ENCODE measurements at regions not wholly inside any gene's neighbourhood (a gene's known extent, or its start where the extent isn't known, plus 50 kb on each side); places are given as distances from the start of the nearest gene placed in this dataset.

- TF ChIP-seq CTCF (IDR thresholded peaks at IDR 0.05 in 8 of 11, conservative IDR thresholded peaks at IDR 0.05 in 3 of 11): no peak
- TF ChIP-seq POLR2AphosphoS5 (IDR thresholded peaks at IDR 0.05): no peak
- DNase-seq: peak; percentile 63
- peaks cover 6 to 18% (median 15%) of the 10 kb centered on the region in 8 donors for H3K9me3 ChIP-seq
- no peak overlapping the region for H3K27ac ChIP-seq
- no peaks in the 10 kb centered on the region for H3K27me3 ChIP-seq (replicated peaks in 1 of 7)
- H3K4me3 ChIP-seq: no peak overlapping the region
- H3K4me1 ChIP-seq: no peaks in the 10 kb centered on the region
- WGBS, 5 donors: 88 to 94% (median 92%) methylated on average over 12 to 17 of the region's 17 CpGs
- intact Hi-C loops (cut with DNase I; ENCODE audit: low total_unique reads): no loop called here
- no peaks in the 10 kb centered on the region for H3K36me3 ChIP-seq
Observed at GRCh38 chr3:13174011-13174802, 101.0 kb upstream of the IQSEC1 start.

- Histone ChIP-seq H3K4me1 (no peaks in the 10 kb centered on the region), H3K9me3 (peaks cover 0 to 7% (median 5%) of the 10 kb centered on the region in 8 donors), H3K27me3 (replicated peaks in 1 of 7) (no peaks in the 10 kb centered on the region), H3K27ac (no peak overlapping the region), H3K36me3 (no peaks in the 10 kb centered on the region), H3K4me3 (no peak overlapping the region)
- intact Hi-C loops (cut with DNase I; ENCODE audit: low total_unique reads): no loop called here
- TF ChIP-seq CTCF (IDR thresholded peaks at IDR 0.05 in 8 of 11, conservative IDR thresholded peaks at IDR 0.05 in 3 of 11): no peak
- no peak for TF ChIP-seq POLR2AphosphoS5 (IDR thresholded peaks at IDR 0.05)
- DNase-seq: peak; percentile 66
- 43 to 74% (median 65%) methylated on average over 6 of the region's 6 CpGs for WGBS, 5 donors
Observed at GRCh38 chr3:13173186-13173585, 100.0 kb upstream of the IQSEC1 start.

- DNase-seq: no peak
- Histone ChIP-seq H3K9me3 (peaks cover 0 to 2% (median under 1%) of the 10 kb centered on the region in 8 donors), H3K27ac (no peak overlapping the region), H3K27me3 (replicated peaks in 1 of 7) (no peaks in the 10 kb centered on the region), H3K4me3 (no peak overlapping the region), H3K4me1 (no peaks in the 10 kb centered on the region), H3K36me3 (no peaks in the 10 kb centered on the region)
- WGBS, 5 donors: 79 to 87% (median 84%) methylated on average over 7 of the region's 7 CpGs
- TF ChIP-seq CTCF (IDR thresholded peaks at IDR 0.05 in 8 of 11, conservative IDR thresholded peaks at IDR 0.05 in 3 of 11) (no peak), POLR2A (IDR thresholded peaks at IDR 0.05) (no peak), POLR2AphosphoS5 (IDR thresholded peaks at IDR 0.05) (no peak)
- intact Hi-C loops (cut with DNase I; ENCODE audit: low total_unique reads): no loop called here
Observed at GRCh38 chr3:13172644-13173013, 99.4 kb upstream of the IQSEC1 start.

GRCh38 chr3:13171704-13172643 lies 98.7 kb upstream of the IQSEC1 start:
- H3K9me3 ChIP-seq: no peaks in the 10 kb centered on the region
- H3K27ac ChIP-seq: no peak overlapping the region
- DNase-seq: no peak
- H3K4me1 ChIP-seq: no peaks in the 10 kb centered on the region
- TF ChIP-seq POLR2AphosphoS5 (IDR thresholded peaks at IDR 0.05) (no peak), POLR2A (IDR thresholded peaks at IDR 0.05) (no peak), CTCF (IDR thresholded peaks at IDR 0.05 in 8 of 11, conservative IDR thresholded peaks at IDR 0.05 in 3 of 11) (no peak)
- H3K36me3 ChIP-seq: no peaks in the 10 kb centered on the region
- H3K4me3 ChIP-seq: no peak overlapping the region
- no peaks in the 10 kb centered on the region for H3K27me3 ChIP-seq (replicated peaks in 1 of 7)
- 74 to 88% (median 84%) methylated on average over 16 to 19 of the region's 19 CpGs for WGBS, 5 donors
- intact Hi-C loops (cut with DNase I; ENCODE audit: low total_unique reads): no loop called here

All from spleen (tissue), 11 donors.